BJ (cell line): ENCODE measurements at regions not wholly inside any gene's neighbourhood (a gene's known extent, or its start where the extent isn't known, plus 50 kb on each side); places are given as distances from the start of the nearest gene placed in this dataset.

Source experiments
- CTCF ChIA-PET: fragments of 350-600 bp; formaldehyde crosslinking; extraction: SDS; loops from one replicate; lab custom pipeline; 2021; ENCODE audit warnings: antibody characterized with exemption, inconsistent platforms; lab: Yijun Ruan, JAX
- POLR2A ChIA-PET: fragments of 300-600 bp; sonication (Branson Sonifier 250); formaldehyde crosslinking; extraction: SDS; loops from one replicate; lab custom pipeline; 2021; ENCODE audit warnings: antibody characterized with exemption; lab: Charles Lee
- DNase-seq: peaks from one replicate; pipeline ENCODE4 v3.0.0-alpha.2; 2011; ENCODE audit warnings: low read depth
- H3K27me3 ChIP-seq: 2 replicates; pipeline ENCODE4 v1.6.0; 2011; ENCODE audit warnings: low read length; ENCODE audit not compliant: control insufficient read depth, insufficient read depth
- H3K36me3 ChIP-seq: 2 replicates; pipeline ENCODE4 v1.5.1; 2011; ENCODE audit warnings: low read length; ENCODE audit not compliant: control insufficient read depth, insufficient read depth
- H3K4me3 ChIP-seq: 2 replicates; pipeline ENCODE4 v1.5.1; 2011; ENCODE audit warnings: low read depth, mild to moderate bottlenecking, control low read depth, low read length
- CTCF ChIP-seq: IDR thresholded peaks from 2 replicates; pipeline ENCODE4 v1.5.1; 2011; ENCODE audit warnings: low read depth, mild to moderate bottlenecking, control low read depth, inconsistent platforms, low read length, moderate library complexity; ENCODE audit not compliant: insufficient read depth

DNA sequence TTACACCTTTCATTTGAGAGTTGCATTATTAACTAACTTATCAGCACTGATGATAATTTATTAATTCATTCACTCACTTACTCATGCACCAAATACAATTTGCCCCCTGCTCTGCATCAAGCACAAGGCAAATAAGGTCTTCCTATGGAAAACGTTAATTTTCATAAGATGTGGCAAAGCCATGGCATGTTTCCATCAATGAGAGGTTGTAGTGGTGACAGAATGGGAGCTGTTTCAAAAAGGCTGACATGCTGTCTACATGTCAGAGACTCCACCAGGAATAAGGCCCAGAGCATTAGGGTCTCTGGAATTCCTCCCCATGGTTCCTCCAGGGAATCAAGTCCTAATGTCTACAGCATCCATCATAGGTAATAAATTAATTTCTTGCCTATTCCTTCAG is 978.8 kb downstream of the TMEM182 start:
- H3K27me3 ChIP-seq = no peaks in the 10 kb centered on the region
- ChIA-PET CTCF (no interaction called here), POLR2A (no interaction called here)
- H3K36me3 ChIP-seq = no peaks in the 10 kb centered on the region
- no peak for TF ChIP-seq CTCF
- no peak overlapping the region for H3K4me3 ChIP-seq
- no peak for DNase-seq

- POLR2A ChIA-PET = no interaction called here
- no peak overlapping the region for H3K4me3 ChIP-seq
- no peak for TF ChIP-seq CTCF
- CTCF ChIA-PET = no interaction called here
- DNase-seq = no peak
- H3K36me3 ChIP-seq = no peaks in the 10 kb centered on the region
- no peaks in the 10 kb centered on the region for H3K27me3 ChIP-seq
Observed at GRCh38 chr2:103743195-103743594, 981.4 kb downstream of the TMEM182 start.

DNA sequence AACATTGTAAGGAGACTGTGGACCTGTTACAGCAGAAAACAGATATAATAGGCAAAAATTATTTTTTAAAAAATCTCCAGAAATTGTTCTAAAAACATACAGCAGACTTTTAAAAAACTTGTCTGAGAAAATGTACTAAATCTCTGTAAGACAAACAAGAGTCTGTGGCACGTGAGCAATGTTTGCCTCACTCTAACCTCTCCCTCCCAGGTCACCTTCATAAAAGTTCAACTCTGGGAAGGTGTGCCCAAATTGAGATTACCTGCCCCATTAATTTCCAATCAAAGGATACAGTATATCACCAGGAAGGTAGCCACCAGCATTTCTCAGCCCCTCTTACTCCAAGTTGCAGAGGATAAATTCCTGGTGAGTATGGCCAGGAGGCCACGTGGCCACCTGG is 992.7 kb downstream of the TMEM182 start:
- Histone ChIP-seq H3K27me3 (no peaks in the 10 kb centered on the region), H3K36me3 (no peaks in the 10 kb centered on the region), H3K4me3 (no peak overlapping the region)
- POLR2A ChIA-PET = no interaction called here
- CTCF ChIA-PET = no interaction called here
- TF ChIP-seq CTCF = no peak
- no peak for DNase-seq

- no peak for TF ChIP-seq CTCF
- Histone ChIP-seq H3K4me3 (no peak overlapping the region), H3K27me3 (no peaks in the 10 kb centered on the region), H3K36me3 (no peaks in the 10 kb centered on the region)
- ChIA-PET CTCF (no interaction called here), POLR2A (no interaction called here)
- no peak for DNase-seq
Observed at GRCh38 chr2:103773884-103774283, 1012.1 kb downstream of the TMEM182 start.

GRCh38 chr2:103780088-103780702 is 1018.4 kb downstream of the TMEM182 start:
- TF ChIP-seq CTCF = no peak
- ChIA-PET CTCF (no interaction called here), POLR2A (no interaction called here)
- no peaks in the 10 kb centered on the region for H3K27me3 ChIP-seq
- no peak for DNase-seq
- no peak overlapping the region for H3K4me3 ChIP-seq
- no peaks in the 10 kb centered on the region for H3K36me3 ChIP-seq
